HEK293 (cell line): ENCODE measurements at regions not wholly inside any gene's neighbourhood (a gene's known extent, or its start where the extent isn't known, plus 50 kb on each side); places are given as distances from the start of the nearest gene placed in this dataset.

ENCODE experiments used
- CTCF ChIA-PET: fragments of 350-600 bp; formaldehyde crosslinking; extraction: SDS; loops from one replicate; lab custom pipeline; 2021; ENCODE audit warnings: antibody characterized with exemption; lab: Yijun Ruan, JAX
- POLR2A ChIA-PET: fragments of 300-600 bp; formaldehyde crosslinking; extraction: SDS; loops from one replicate; lab custom pipeline; 2020; ENCODE audit warnings: antibody characterized with exemption, inconsistent platforms; lab: Yijun Ruan, JAX
- H3K27ac ChIP-seq: fragments of 200-500 bp; sonication (Bioruptor generic); 2 replicates; pipeline ENCODE4 v1.5.1; 2014; ENCODE audit warnings: low read depth, low read length, control low read depth, inconsistent platforms; ENCODE audit errors: extremely low read depth
- H3K36me3 ChIP-seq, 2 experiments: fragments of 200-500 bp in 1 of 2; sonication (Bioruptor generic) in 1 of 2; 1 replicate in 1 of 2; 2 replicates in 1 of 2; pipeline ENCODE4 v1.5.1; 2014 to 2017; ENCODE audit warnings: inconsistent platforms in 2 of 2, low read length in 2 of 2; ENCODE audit not compliant: control insufficient read depth in 2 of 2, insufficient read depth in 1 of 2
- H3K4me1 ChIP-seq: fragments of 200-500 bp; sonication (Bioruptor generic); 2 replicates; pipeline ENCODE4 v1.5.1; 2014; ENCODE audit warnings: mild to moderate bottlenecking, low read length, inconsistent platforms; ENCODE audit not compliant: control insufficient read depth, insufficient read depth
- H3K4me3 ChIP-seq: 2 replicates; pipeline ENCODE4 v1.5.1; 2011; ENCODE audit warnings: low read depth, mild to moderate bottlenecking, control low read depth, low read length, moderate library complexity
- H3K9me3 ChIP-seq: fragments of 200-500 bp; sonication (Bioruptor generic); 2 replicates; pipeline ENCODE4 v1.5.1; 2014; ENCODE audit warnings: low read depth, low read length, inconsistent platforms; ENCODE audit not compliant: control insufficient read depth, insufficient read depth
- INSM2 ChIP-seq: fragments of 450-650 bp; formaldehyde crosslinking; IDR thresholded peaks from 2 replicates; pipeline ENCODE4 v1.5.1; 2016; ENCODE audit warnings: missing biosample characterization, missing genetic modification characterization
- WT1 ChIP-seq: fragments of 450-650 bp; formaldehyde crosslinking; IDR thresholded peaks from 2 replicates; pipeline ENCODE4 v1.5.1; 2016; ENCODE audit warnings: missing biosample characterization, missing genetic modification characterization
- ZBTB11 ChIP-seq: fragments of 450-650 bp; formaldehyde crosslinking; conservative IDR thresholded peaks from 2 replicates; pipeline ENCODE4 v1.5.1; 2016; ENCODE audit warnings: low read depth, missing biosample characterization, missing genetic modification characterization
- ZBTB26 ChIP-seq: fragments of 450-650 bp; formaldehyde crosslinking; optimal IDR thresholded peaks from 2 replicates; pipeline ENCODE3; 2016; ENCODE audit warnings: missing biosample characterization, mild to moderate bottlenecking, missing genetic modification characterization
- ZBTB8A ChIP-seq: fragments of 450-650 bp; formaldehyde crosslinking; IDR thresholded peaks from 2 replicates; pipeline ENCODE4 v1.5.1; 2016; ENCODE audit warnings: missing biosample characterization, missing genetic modification characterization
- ZEB2 ChIP-seq: fragments of 450-650 bp; formaldehyde crosslinking; IDR thresholded peaks from 2 replicates; pipeline ENCODE4 v1.5.1; 2016; ENCODE audit warnings: missing biosample characterization, missing genetic modification characterization
- ZFP37 ChIP-seq: fragments of 450-650 bp; formaldehyde crosslinking; IDR thresholded peaks from 2 replicates; pipeline ENCODE4 v1.5.1; 2016; ENCODE audit warnings: missing biosample characterization, missing genetic modification characterization
- ZNF132 ChIP-seq: fragments of 450-650 bp; formaldehyde crosslinking; IDR thresholded peaks from 2 replicates; pipeline ENCODE4 v1.5.1; 2017; ENCODE audit warnings: missing biosample characterization, missing genetic modification characterization, borderline replicate concordance
- ZNF140 ChIP-seq: fragments of 450-650 bp; formaldehyde crosslinking; IDR thresholded peaks from 2 replicates; pipeline ENCODE4 v1.5.1; 2016; ENCODE audit warnings: missing biosample characterization, missing genetic modification characterization
- ZNF24 ChIP-seq: fragments of 450-650 bp; formaldehyde crosslinking; IDR thresholded peaks from 2 replicates; pipeline ENCODE4 v1.5.1; 2016; ENCODE audit warnings: missing biosample characterization, missing genetic modification characterization
- ZNF549 ChIP-seq: fragments of 450-650 bp; IDR thresholded peaks from 2 replicates; pipeline ENCODE4 v1.5.1; 2018; ENCODE audit warnings: missing biosample characterization, missing genetic modification characterization, mild to moderate bottlenecking, inconsistent platforms, moderate library complexity
- ZNF585B ChIP-seq: fragments of 450-650 bp; formaldehyde crosslinking; IDR thresholded peaks from 2 replicates; pipeline ENCODE4 v1.5.1; 2016; ENCODE audit warnings: missing biosample characterization, missing genetic modification characterization
- ZNF629 ChIP-seq: fragments of 450-650 bp; formaldehyde crosslinking; IDR thresholded peaks from 2 replicates; pipeline ENCODE4 v1.5.1; 2017; ENCODE audit warnings: missing biosample characterization, missing genetic modification characterization
- ZNF664 ChIP-seq: fragments of 450-650 bp; formaldehyde crosslinking; IDR thresholded peaks from 2 replicates; pipeline ENCODE4 v1.5.1; 2016; ENCODE audit warnings: missing biosample characterization, missing genetic modification characterization
- ZNF791 ChIP-seq: fragments of 450-650 bp; formaldehyde crosslinking; IDR thresholded peaks from 2 replicates; pipeline ENCODE4 v1.5.1; 2016; ENCODE audit warnings: missing biosample characterization, missing genetic modification characterization
- ZNF837 ChIP-seq: fragments of 450-650 bp; formaldehyde crosslinking; IDR thresholded peaks from 2 replicates; pipeline ENCODE4 v1.5.1; 2016; ENCODE audit warnings: missing biosample characterization, missing genetic modification characterization
- ZSCAN16 ChIP-seq: fragments of 450-650 bp; formaldehyde crosslinking; IDR thresholded peaks from 2 replicates; pipeline ENCODE4 v1.5.1; 2016; ENCODE audit warnings: missing biosample characterization, missing genetic modification characterization
- TF ChIP-seq, protein P1 (sequence below): fragments of 450-650 bp; formaldehyde crosslinking; IDR thresholded peaks from 2 replicates; pipeline ENCODE4 v1.5.1; 2016; ENCODE audit warnings: missing biosample characterization, missing genetic modification characterization
- TF ChIP-seq, protein P2 (sequence below): fragments of 450-650 bp; formaldehyde crosslinking; IDR thresholded peaks from 2 replicates; pipeline ENCODE4 v1.5.1; 2016; ENCODE audit warnings: missing biosample characterization, missing genetic modification characterization

DNA sequence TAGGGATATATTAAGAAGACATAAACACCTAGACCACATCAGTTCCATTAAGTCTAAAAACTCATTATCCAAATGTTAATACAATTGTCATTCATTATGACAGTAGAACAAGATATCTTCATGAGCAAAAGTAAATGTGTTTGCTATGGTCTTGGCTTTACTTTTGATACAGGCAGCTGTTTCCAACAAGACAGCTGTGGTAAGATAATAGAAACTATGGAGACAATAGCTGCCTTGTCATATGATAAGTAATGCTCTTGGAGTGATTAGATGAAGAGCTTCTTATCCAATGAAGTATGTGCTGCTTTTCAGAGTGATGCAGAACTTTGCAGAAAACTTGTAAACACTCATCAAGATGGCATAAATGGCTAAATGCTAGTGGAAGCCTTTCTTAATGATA lies 1066.0 kb downstream of the FSTL5 start:
- Histone ChIP-seq H3K4me3 (no peak overlapping the region), H3K9me3 (no peaks in the 10 kb centered on the region), H3K36me3 (no peaks in the 10 kb centered on the region), H3K4me1 (no peaks in the 10 kb centered on the region), H3K27ac (no peak overlapping the region)
- ChIA-PET CTCF (interaction anchor here (0.7 kb wide), 1 partner anchor 84 kb away, joined by 3 read pairs; no protein-coding TSS in a partner anchor), POLR2A (no interaction called here)
- no peak for TF ChIP-seq ZNF629 (tag by site-specific recombination)
- TF ChIP-seq, protein P1, sequence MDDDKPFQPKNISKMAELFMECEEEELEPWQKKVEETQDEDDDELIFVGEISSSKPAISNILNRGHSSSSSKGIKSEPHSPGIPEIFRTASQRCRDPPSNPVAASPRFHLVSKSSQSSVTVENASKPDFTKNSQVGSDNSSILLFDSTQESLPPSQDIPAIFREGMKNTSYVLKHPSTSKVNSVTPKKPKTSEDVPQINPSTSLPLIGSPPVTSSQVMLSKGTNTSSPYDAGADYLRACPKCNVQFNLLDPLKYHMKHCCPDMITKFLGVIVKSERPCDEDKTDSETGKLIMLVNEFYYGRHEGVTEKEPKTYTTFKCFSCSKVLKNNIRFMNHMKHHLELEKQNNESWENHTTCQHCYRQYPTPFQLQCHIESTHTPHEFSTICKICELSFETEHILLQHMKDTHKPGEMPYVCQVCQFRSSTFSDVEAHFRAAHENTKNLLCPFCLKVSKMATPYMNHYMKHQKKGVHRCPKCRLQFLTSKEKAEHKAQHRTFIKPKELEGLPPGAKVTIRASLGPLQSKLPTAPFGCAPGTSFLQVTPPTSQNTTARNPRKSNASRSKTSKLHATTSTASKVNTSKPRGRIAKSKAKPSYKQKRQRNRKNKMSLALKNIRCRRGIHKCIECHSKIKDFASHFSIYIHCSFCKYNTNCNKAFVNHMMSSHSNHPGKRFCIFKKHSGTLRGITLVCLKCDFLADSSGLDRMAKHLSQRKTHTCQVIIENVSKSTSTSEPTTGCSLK: no peak
- TF ChIP-seq ZBTB26: no peak
- no peak for TF ChIP-seq ZBTB11
- TF ChIP-seq ZNF132 (tag by site-specific recombination): no peak
- TF ChIP-seq ZEB2 (tag by site-specific recombination): no peak
- no peak for TF ChIP-seq ZSCAN16
- TF ChIP-seq ZBTB8A (tag by site-specific recombination): no peak
- TF ChIP-seq ZNF585B (tag by site-specific recombination): no peak
- TF ChIP-seq ZNF837 (tag by site-specific recombination): no peak
- TF ChIP-seq ZNF24 (tag by site-specific recombination): no peak
- TF ChIP-seq, protein P2, sequence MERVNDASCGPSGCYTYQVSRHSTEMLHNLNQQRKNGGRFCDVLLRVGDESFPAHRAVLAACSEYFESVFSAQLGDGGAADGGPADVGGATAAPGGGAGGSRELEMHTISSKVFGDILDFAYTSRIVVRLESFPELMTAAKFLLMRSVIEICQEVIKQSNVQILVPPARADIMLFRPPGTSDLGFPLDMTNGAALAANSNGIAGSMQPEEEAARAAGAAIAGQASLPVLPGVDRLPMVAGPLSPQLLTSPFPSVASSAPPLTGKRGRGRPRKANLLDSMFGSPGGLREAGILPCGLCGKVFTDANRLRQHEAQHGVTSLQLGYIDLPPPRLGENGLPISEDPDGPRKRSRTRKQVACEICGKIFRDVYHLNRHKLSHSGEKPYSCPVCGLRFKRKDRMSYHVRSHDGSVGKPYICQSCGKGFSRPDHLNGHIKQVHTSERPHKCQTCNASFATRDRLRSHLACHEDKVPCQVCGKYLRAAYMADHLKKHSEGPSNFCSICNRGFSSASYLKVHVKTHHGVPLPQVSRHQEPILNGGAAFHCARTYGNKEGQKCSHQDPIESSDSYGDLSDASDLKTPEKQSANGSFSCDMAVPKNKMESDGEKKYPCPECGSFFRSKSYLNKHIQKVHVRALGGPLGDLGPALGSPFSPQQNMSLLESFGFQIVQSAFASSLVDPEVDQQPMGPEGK (tag by site-specific recombination): no peak
- TF ChIP-seq ZNF791 (tag by site-specific recombination): no peak
- TF ChIP-seq INSM2: no peak
- no peak for TF ChIP-seq ZNF140
- TF ChIP-seq ZNF664 (tag by site-specific recombination): no peak
- no peak for TF ChIP-seq ZFP37
- TF ChIP-seq WT1: no peak
- TF ChIP-seq ZNF549 (tag by site-specific recombination): no peak
